ENCODE measurements at regions not wholly inside any gene's neighbourhood (a gene's known extent, or its start where the extent isn't known, plus 50 kb on each side); places are given as distances from the start of the nearest gene placed in this dataset.

- TF ChIP-seq EZH2 (IDR thresholded peaks at IDR 0.05; ENCODE audit: borderline replicate concordance, insufficient read depth, low read length, poor library complexity, severe bottlenecking) (no peak), EP300 (conservative IDR thresholded peaks at IDR 0.05; ENCODE audit: poor library complexity, severe bottlenecking) (no peak), CTCF (IDR thresholded peaks at IDR 0.05; ENCODE audit: poor library complexity, severe bottlenecking) (no peak), SMC3 (conservative IDR thresholded peaks at IDR 0.05; ENCODE audit: poor library complexity) (no peak), POLR2AphosphoS5 (IDR thresholded peaks at IDR 0.05) (no peak), MXI1 (conservative IDR thresholded peaks at IDR 0.05; ENCODE audit: poor library complexity, severe bottlenecking) (no peak)
Observed at GRCh38 chr5:167929841-167930240, 361.6 kb upstream of the WWC1 start.
